ENCODE measurements at regions not wholly inside any gene's neighbourhood (a gene's known extent, or its start where the extent isn't known, plus 50 kb on each side); places are given as distances from the start of the nearest gene placed in this dataset.

DNA sequence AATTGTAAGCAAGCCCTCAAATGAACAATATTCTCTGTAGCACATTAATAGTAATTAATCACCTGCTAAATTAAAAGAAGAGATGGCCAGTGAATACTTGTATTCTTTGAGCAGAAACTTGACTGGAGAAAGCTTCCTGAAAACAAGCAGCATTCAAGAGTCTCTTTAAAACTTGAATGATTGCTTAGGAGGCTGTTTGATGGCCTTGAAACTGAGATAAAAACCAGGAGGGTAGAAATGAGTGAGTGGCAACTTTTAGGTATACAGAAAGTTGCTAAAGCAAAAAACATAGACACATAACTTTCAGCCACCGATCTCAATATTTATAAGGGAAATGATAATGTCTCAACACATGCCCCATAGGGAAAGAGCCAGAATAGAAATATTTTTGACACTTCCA is 234.8 kb upstream of the FMN2 start:
- no peak for TF ChIP-seq POLR2A (IDR thresholded peaks at IDR 0.05)
- TF ChIP-seq, protein P1, sequence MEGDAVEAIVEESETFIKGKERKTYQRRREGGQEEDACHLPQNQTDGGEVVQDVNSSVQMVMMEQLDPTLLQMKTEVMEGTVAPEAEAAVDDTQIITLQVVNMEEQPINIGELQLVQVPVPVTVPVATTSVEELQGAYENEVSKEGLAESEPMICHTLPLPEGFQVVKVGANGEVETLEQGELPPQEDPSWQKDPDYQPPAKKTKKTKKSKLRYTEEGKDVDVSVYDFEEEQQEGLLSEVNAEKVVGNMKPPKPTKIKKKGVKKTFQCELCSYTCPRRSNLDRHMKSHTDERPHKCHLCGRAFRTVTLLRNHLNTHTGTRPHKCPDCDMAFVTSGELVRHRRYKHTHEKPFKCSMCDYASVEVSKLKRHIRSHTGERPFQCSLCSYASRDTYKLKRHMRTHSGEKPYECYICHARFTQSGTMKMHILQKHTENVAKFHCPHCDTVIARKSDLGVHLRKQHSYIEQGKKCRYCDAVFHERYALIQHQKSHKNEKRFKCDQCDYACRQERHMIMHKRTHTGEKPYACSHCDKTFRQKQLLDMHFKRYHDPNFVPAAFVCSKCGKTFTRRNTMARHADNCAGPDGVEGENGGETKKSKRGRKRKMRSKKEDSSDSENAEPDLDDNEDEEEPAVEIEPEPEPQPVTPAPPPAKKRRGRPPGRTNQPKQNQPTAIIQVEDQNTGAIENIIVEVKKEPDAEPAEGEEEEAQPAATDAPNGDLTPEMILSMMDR (IDR thresholded peaks at IDR 0.05), result no peak
